MV-4-11 (cell line): ENCODE measurements at regions not wholly inside any gene's neighbourhood (a gene's known extent, or its start where the extent isn't known, plus 50 kb on each side); places are given as distances from the start of the nearest gene placed in this dataset.
"Not testable (repeated sequence)": the region's sequence is repeated elsewhere in the genome, so short reads cannot be mapped to it uniquely, and the experiment has no call there.

Experiments
- DNase-seq: peaks from one replicate; lab custom pipeline; 2025; lab: John Stamatoyannopoulos, UW

DNA sequence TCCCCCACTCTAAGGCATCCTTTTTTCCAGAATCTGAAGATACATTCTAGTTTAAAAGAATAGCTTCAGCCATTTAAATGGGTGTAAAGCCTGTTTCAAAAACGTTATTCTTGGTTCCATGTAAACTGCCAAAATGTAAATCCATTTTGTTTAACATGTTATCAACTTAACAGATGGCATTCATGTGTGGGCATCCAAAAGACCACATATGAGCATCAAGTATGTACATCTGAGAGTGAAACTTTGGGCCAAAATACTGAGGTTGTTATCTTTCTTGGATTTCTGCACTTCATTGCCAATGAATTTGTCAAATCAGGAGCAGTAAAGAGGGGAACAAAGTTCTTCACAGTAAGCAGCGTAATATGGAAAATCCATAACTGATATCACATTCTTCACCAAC is 395.4 kb downstream of the ZNF804A start:
- DNase-seq: no peak

DNA sequence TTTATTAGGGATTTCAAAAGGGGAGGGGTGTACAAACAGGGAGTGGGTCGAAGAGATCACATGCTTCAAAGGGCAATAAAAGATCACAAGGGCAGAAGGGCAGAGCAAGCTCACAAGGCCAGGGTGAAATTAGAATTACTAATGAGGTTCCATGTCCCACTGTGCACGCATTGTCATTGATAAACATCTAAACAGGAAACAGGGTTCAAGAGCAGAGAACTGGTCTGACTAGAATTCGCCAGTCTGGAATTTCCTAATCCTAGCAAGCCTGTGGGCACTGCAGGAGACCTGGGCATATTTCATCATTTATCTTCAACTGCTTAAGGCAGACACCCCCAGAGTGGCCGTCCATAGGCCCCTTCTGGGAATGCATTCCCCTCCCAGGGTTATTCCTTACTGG is 408.2 kb downstream of the ZNF804A start:
- no peak for DNase-seq

- no peak for DNase-seq
These were observed 414.3 kb downstream of the ZNF804A start for GRCh38 chr2:185012643-185013042.

DNA sequence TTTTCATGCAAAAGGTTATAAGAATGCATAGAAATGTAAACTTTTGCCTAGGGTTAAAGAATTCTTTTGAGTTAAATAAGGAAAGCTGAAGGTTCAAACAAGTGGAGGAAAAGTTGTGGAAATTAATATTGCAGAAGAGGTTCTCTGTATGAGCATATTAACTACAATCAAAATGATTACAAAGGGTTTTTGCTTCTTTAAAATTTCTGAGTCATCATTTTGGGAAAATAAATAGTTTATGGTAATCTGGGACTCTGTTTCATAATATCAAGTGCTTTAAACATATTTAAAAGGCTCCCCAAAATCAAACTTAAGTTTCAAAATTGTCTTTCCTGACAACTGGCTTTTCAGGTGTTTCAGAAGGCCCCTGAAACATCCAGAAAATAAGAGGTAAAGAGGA is 415.7 kb downstream of the ZNF804A start:
- no peak for DNase-seq

DNA sequence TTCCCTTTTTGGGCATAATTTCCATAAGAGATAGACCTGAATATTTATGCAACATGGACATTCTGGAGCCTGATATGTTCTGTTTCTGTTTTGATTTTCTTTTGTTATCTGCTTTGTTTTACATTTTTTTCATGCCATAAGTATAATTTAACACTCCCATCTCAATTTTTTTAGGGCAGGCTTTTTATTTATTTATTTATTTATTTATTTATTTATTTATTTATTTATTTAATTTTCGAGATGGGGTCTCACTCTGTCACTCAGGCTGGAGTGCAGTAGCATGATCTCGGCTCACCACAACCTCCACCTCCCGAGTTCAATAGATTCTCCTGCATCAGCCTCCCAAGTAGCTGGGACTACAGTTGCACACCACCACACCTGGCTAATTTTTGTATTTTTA is 427.6 kb downstream of the ZNF804A start:
- not testable (repeated sequence) for DNase-seq

DNA sequence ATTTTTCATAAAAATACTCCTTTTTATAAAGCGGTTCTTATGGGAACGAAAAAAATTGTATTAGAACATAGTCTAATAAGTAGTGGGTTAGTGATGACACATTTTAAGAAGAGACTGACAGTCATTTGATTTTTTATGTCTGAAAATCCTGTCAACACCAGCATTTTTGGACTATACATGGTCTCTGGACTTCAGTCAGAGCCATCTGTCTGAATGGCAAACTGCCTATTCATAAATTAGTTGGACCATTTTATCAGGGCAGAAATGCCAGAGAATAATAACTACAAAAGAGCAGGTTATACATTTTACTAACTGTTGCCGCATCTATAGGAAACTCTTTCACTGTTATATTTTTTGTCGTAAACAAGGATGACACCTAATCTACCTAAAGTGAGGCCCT is 437.6 kb downstream of the ZNF804A start:
- DNase-seq: no peak

DNA sequence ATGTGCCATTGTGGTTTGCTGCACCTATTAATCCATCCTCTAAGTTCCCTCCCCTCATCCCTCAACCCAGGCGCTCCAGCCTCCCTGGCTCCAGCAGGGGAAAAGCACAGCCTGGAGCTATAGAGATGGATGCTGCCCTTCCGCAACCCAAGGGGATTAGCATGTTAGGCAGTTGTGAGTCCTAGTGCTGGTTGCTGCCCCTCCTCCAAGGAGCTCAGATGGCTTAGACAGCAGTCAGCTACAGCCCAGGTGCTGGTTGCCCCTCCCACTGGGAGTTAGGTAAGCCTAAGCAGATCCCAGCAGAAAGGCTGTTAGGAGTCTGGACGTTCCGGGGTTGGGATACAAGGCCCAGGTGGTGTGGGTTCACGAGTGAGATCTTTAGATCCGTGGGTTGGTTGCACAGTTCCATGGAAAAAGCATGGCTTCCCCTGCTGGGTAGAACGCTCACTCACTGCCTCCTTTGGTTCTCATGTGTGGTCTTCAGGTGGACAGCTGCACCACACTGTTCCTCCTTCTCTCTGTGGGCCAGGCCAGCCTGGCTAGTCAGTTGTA is 446.1 kb downstream of the ZNF804A start:
- no peak for DNase-seq

GRCh38 chr2:185050804-185051203 is 452.5 kb downstream of the ZNF804A start:
- no peak for DNase-seq

- DNase-seq: no peak
These were observed 465.4 kb downstream of the ZNF804A start for GRCh38 chr2:185063761-185064160.

DNA sequence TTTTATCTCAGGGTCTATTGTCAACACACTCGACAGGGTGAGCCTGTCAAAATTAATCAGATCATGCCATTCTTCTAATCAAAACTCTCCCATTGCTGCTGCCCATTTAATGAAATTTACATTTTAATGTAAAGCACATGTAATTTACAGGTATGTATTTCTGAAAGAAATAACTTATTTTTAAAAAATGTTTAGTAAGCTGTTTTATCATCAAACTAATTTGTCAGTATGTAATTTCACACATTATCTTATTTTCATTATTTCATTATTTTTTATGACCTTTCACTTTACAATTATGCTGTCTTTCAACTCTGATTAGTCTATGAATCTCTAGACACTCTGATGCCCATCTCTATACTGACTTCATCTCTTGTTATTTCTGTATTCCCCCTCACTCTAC is 467.8 kb downstream of the ZNF804A start:
- no peak for DNase-seq

GRCh38 chr2:185069107-185069506 is 470.8 kb downstream of the ZNF804A start:
- no peak for DNase-seq

DNA sequence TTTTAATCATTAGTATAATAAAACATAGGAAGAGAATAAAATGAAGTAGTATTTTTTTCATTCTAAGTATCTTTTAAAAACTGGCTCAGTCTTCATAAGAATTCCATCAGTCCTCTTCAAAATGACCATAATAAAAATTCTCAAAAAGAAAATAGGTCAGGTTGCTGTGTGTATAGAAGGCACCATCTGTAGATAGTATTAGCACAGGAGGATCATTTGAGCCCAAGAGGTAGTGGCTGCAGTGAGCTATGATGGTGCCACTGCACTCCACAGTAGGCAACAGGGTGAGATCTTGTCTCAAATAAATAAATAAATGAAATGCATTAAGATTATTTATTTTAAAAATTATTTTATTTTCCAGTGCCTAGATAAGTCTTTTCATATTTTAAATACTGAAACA is 475.8 kb downstream of the ZNF804A start:
- DNase-seq: no peak

GRCh38 chr2:185082749-185083148 is 484.4 kb downstream of the ZNF804A start:
- no peak for DNase-seq

DNA sequence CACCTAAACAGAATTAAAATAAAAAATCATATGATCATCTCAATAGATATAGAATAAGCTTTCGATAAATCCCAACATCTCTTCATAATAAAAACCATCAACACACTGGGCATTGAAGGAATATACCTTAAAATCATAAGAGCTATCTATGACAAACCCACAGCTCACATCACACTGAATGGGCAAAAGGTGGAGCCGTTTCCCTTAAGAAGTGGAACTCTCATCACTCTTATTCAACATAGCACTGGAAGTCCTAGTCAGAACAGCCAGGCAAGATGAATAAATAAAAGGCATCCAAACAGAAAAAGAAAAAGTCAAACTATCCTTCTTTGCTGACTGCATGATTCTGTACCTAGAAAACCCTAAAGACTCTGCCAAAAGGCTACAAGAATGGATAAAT is 510.3 kb downstream of the ZNF804A start:
- no peak for DNase-seq

DNA sequence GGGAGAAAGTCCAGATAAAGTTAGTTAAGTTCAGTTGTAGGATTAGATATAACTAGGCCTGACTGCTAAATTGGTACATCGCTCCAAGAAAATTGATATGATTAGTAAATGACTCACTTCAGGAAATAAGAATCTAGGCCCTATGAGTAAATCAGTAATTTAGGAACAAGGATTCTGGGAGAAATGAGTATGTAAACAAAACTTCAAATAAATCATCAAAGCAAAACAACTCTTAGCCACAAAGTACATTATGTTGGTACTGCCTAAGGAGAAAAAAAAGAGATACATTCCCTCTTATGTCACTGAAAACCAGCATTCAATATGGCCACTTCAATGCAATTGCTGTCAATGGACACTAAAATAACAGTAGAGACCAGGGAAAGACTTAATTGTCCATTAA is 529.1 kb downstream of the ZNF804A start:
- DNase-seq: no peak

GRCh38 chr2:185128346-185128745 is 530.0 kb downstream of the ZNF804A start:
- no peak for DNase-seq

DNA sequence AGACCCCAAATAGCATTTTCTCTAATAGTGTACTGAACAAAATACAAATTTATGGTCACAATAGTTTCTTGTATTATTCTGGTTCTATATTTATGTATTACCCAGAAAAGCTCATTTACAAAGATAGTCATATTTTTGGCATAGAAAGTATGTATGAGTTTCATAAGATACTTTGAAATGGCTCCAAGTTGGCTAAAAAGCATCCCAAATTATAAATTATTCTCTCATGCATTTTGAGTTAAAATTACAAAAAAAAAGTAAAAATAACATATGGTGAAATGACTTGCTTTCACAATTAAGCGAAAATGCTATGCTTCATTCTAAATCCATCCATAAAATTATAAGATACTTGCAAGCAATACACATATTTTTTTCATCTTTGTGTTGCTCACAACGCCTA is 530.7 kb downstream of the ZNF804A start:
- DNase-seq: no peak

- DNase-seq: peak; percentile 48
These were observed 532.4 kb downstream of the ZNF804A start for GRCh38 chr2:185130685-185131084.

DNA sequence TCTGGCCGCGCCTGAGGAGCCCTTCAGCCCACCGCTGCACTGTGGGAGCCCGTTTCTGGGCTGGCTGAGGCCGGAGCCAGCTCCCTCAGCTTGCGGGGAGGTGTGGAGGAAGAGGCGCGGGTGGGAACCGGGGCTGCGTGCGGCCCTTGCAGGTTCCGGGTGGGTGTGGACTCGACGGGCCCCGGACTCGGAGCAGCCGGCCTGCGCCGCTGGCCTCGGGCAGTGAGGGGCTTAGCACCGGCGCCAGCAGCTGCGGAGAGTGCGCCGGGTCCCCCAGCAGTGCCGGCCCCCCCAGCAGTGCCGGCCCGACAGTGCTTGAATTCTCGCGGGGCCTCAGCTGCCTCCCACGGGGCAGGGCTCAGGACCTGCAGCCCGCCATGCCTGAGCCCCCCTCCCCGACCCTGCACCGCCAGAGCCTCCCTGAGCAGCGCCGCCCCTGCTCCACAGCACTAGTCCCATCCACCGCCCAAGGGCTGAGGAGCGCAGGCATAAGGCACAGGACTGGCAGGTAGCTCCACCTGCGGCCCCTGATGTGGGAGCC is 534.2 kb downstream of the ZNF804A start:
- DNase-seq: no peak

GRCh38 chr2:185137700-185138099 is 539.4 kb downstream of the ZNF804A start:
- DNase-seq: no peak

GRCh38 chr2:185142677-185143076 is 544.3 kb downstream of the ZNF804A start:
- DNase-seq: no peak

GRCh38 chr2:185144159-185144919 is 546.0 kb downstream of the ZNF804A start:
- no peak for DNase-seq

- no peak for DNase-seq
These were observed 547.2 kb downstream of the ZNF804A start for GRCh38 chr2:185145316-185146121.
